DND-41 (cell line): ENCODE measurements at regions not wholly inside any gene's neighbourhood (a gene's known extent, or its start where the extent isn't known, plus 50 kb on each side); places are given as distances from the start of the nearest gene placed in this dataset.

Source experiments
- EZH2 ChIP-seq: IDR thresholded peaks from 3 replicates; pipeline ENCODE4 v1.6.1; 2012; ENCODE audit warnings: borderline replicate concordance, low read depth, mild to moderate bottlenecking, moderate library complexity, low read length, inconsistent platforms; ENCODE audit not compliant: severe bottlenecking
- TF ChIP-seq, protein P1 (sequence below): IDR thresholded peaks from 2 replicates; pipeline ENCODE4 v1.5.1; 2012; ENCODE audit warnings: borderline replicate concordance, low read length, moderate library complexity, mild to moderate bottlenecking; ENCODE audit not compliant: poor library complexity, severe bottlenecking; ENCODE audit errors: extremely low read depth

DNA sequence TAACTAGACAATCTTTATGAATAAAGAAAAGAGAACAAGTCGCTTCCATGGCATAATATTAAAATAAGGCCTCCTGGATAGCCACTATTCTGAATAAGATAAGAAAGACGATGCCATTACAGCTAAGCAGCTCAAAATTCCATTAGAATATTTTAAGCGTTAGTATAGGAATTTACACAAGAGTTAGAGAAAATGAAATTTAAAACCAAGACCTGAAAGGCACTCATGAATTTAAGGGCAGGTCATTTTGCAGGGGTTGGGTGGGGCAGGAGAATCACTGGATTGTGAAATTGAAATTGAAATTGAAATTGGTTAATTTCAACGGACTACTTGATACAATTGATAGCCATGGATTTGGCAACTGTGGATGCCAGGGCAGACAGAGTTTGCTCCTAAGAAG, 91.8 kb upstream of the GOLGA8J start:
- TF ChIP-seq, protein P1, sequence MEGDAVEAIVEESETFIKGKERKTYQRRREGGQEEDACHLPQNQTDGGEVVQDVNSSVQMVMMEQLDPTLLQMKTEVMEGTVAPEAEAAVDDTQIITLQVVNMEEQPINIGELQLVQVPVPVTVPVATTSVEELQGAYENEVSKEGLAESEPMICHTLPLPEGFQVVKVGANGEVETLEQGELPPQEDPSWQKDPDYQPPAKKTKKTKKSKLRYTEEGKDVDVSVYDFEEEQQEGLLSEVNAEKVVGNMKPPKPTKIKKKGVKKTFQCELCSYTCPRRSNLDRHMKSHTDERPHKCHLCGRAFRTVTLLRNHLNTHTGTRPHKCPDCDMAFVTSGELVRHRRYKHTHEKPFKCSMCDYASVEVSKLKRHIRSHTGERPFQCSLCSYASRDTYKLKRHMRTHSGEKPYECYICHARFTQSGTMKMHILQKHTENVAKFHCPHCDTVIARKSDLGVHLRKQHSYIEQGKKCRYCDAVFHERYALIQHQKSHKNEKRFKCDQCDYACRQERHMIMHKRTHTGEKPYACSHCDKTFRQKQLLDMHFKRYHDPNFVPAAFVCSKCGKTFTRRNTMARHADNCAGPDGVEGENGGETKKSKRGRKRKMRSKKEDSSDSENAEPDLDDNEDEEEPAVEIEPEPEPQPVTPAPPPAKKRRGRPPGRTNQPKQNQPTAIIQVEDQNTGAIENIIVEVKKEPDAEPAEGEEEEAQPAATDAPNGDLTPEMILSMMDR: no peak
- TF ChIP-seq EZH2: no peak
